ENCODE measurements at regions not wholly inside any gene's neighbourhood (a gene's known extent, or its start where the extent isn't known, plus 50 kb on each side); places are given as distances from the start of the nearest gene placed in this dataset.

GRCh38 chr2:10223932-10224720 lies 78.6 kb upstream of the HPCAL1 start:
- Histone ChIP-seq H3K9me3 (ENCODE audit: control insufficient read depth, insufficient read depth, low read length) (no peaks in the 10 kb centered on the region; the same call in 1 of the 2 replicates), H3K27me3 (ENCODE audit: control insufficient read depth, insufficient read depth, low read length) (peaks cover 11% of the 10 kb centered on the region), H3K27ac (ENCODE audit: low read depth, low read length) (no peak overlapping the region), H3K4me3 (ENCODE audit: low read depth, low read length) (no peak overlapping the region)
- no peak for TF ChIP-seq CTCF (IDR thresholded peaks at IDR 0.05; ENCODE audit: low read depth, low read length)
- ChIA-PET POLR2A (no interaction called here), CTCF (no interaction called here)
- DNase-seq (ENCODE audit: low read depth, low spot score), result no peak

GRCh38 chr2:10224734-10225133 lies 78.0 kb upstream of the HPCAL1 start:
- no peak overlapping the region for H3K4me3 ChIP-seq (ENCODE audit: low read depth, low read length)
- no peak for DNase-seq (ENCODE audit: low read depth, low spot score)
- H3K27me3 ChIP-seq (ENCODE audit: control insufficient read depth, insufficient read depth, low read length), result peaks cover 11% of the 10 kb centered on the region
- ChIA-PET POLR2A (no interaction called here), CTCF (interaction anchor here (0.6 kb wide), 1 partner anchor 183 kb away, joined by 3 read pairs; no protein-coding TSS in a partner anchor)
- no peak for TF ChIP-seq CTCF (IDR thresholded peaks at IDR 0.05; ENCODE audit: low read depth, low read length)
- no peak overlapping the region for H3K27ac ChIP-seq (ENCODE audit: low read depth, low read length)
- H3K9me3 ChIP-seq (ENCODE audit: control insufficient read depth, insufficient read depth, low read length), result no peaks in the 10 kb centered on the region; the same call in 1 of the 2 replicates

- CTCF ChIA-PET, result interaction anchor here (0.6 kb wide), 1 partner anchor 183 kb away, joined by 3 read pairs; no protein-coding TSS in a partner anchor
- H3K27ac ChIP-seq (ENCODE audit: low read depth, low read length), result no peak overlapping the region
These were observed 77.2 kb upstream of the HPCAL1 start for GRCh38 chr2:10225291-10226037.

GRCh38 chr2:10226038-10226724 lies 76.5 kb upstream of the HPCAL1 start:
- CTCF ChIA-PET, result no interaction called here
- Histone ChIP-seq H3K9me3 (ENCODE audit: control insufficient read depth, insufficient read depth, low read length) (no peaks in the 10 kb centered on the region), H3K4me3 (ENCODE audit: low read depth, low read length) (no peak overlapping the region), H3K27ac (ENCODE audit: low read depth, low read length) (no peak overlapping the region), H3K27me3 (ENCODE audit: control insufficient read depth, insufficient read depth, low read length) (peaks cover 16% of the 10 kb centered on the region)
- POLR2A ChIA-PET, result no interaction called here
- TF ChIP-seq CTCF (IDR thresholded peaks at IDR 0.05; ENCODE audit: low read depth, low read length), result no peak
- no peak for DNase-seq (ENCODE audit: low read depth, low spot score)

More at GRCh38 chr2:10225291-10226037, 77.2 kb upstream of the HPCAL1 start:
- Histone ChIP-seq H3K4me3 (ENCODE audit: low read depth, low read length) (no peak overlapping the region), H3K9me3 (ENCODE audit: control insufficient read depth, insufficient read depth, low read length) (no peaks in the 10 kb centered on the region), H3K27me3 (ENCODE audit: control insufficient read depth, insufficient read depth, low read length) (peaks cover 15% of the 10 kb centered on the region)
- TF ChIP-seq CTCF (IDR thresholded peaks at IDR 0.05; ENCODE audit: low read depth, low read length), result no peak
- POLR2A ChIA-PET, result no interaction called here
- no peak for DNase-seq (ENCODE audit: low read depth, low spot score)
